ENCODE measurements at regions not wholly inside any gene's neighbourhood (a gene's known extent, or its start where the extent isn't known, plus 50 kb on each side); places are given as distances from the start of the nearest gene placed in this dataset.

GRCh38 chr10:8128511-8128910 is 74.0 kb downstream of the GATA3 start:
- Histone ChIP-seq H3K4me1 (ENCODE audit: insufficient read depth) (no peaks in the 10 kb centered on the region), H3K27me3 (no peaks in the 10 kb centered on the region), H3K36me3 (no peaks in the 10 kb centered on the region), H3K4me3 (no peak overlapping the region), H3K9me3 (no peaks in the 10 kb centered on the region), H3K27ac (no peak overlapping the region)
- TF ChIP-seq EP300 (IDR thresholded peaks at IDR 0.05) (no peak), POLR2A (IDR thresholded peaks at IDR 0.05) (no peak)
- TF ChIP-seq, protein P1, sequence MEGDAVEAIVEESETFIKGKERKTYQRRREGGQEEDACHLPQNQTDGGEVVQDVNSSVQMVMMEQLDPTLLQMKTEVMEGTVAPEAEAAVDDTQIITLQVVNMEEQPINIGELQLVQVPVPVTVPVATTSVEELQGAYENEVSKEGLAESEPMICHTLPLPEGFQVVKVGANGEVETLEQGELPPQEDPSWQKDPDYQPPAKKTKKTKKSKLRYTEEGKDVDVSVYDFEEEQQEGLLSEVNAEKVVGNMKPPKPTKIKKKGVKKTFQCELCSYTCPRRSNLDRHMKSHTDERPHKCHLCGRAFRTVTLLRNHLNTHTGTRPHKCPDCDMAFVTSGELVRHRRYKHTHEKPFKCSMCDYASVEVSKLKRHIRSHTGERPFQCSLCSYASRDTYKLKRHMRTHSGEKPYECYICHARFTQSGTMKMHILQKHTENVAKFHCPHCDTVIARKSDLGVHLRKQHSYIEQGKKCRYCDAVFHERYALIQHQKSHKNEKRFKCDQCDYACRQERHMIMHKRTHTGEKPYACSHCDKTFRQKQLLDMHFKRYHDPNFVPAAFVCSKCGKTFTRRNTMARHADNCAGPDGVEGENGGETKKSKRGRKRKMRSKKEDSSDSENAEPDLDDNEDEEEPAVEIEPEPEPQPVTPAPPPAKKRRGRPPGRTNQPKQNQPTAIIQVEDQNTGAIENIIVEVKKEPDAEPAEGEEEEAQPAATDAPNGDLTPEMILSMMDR (IDR thresholded peaks at IDR 0.05) = no peak
- intact Hi-C loops (cut with DNase I) = no loop called here
- 80 to 91% (median 88%) methylated on average over 3 of the region's 3 CpGs for WGBS, 3 donors
- no peak for DNase-seq

DNA sequence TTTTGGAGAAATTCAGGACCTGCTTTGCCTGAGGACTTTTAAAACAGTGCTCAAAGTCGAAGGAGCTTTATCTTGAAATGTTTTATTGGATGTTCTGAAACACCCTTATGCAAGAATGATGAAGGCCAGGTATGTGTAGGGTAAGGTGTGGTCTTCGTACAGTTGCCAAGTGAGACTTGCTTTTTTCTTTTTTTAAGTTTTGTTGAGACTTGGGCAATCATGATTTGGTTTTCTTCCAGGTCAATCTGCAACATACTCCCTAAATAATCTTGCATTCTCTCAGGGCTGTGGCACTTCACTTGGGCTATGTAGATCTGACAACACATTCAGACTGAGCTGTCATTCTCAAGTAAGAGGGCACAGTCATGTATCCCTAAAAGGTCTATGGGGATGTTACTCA is 75.0 kb downstream of the GATA3 start:
- Histone ChIP-seq H3K9me3 (no peaks in the 10 kb centered on the region), H3K36me3 (no peaks in the 10 kb centered on the region), H3K27ac (no peak overlapping the region), H3K4me1 (ENCODE audit: insufficient read depth) (no peaks in the 10 kb centered on the region), H3K27me3 (no peaks in the 10 kb centered on the region), H3K4me3 (no peak overlapping the region)
- WGBS, 3 donors = 71 to 79% (median 76%) methylated on average over 2 of the region's 2 CpGs
- intact Hi-C loops (cut with DNase I) = no loop called here
- no peak for TF ChIP-seq POLR2A (IDR thresholded peaks at IDR 0.05)
- TF ChIP-seq, protein P1 (IDR thresholded peaks at IDR 0.05) = no peak
- TF ChIP-seq EP300 (IDR thresholded peaks at IDR 0.05) = no peak
- no peak for DNase-seq

- H3K4me3 ChIP-seq = no peak overlapping the region
- WGBS, 3 donors = 84 to 87% (median 84%) methylated on average over 8 of the region's 8 CpGs
- no peaks in the 10 kb centered on the region for H3K9me3 ChIP-seq
- no peaks in the 10 kb centered on the region for H3K4me1 ChIP-seq (ENCODE audit: insufficient read depth)
- H3K27me3 ChIP-seq = no peaks in the 10 kb centered on the region
- intact Hi-C loops (cut with DNase I) = no loop called here
- no peak for DNase-seq
- H3K27ac ChIP-seq = no peak overlapping the region
- H3K36me3 ChIP-seq = no peaks in the 10 kb centered on the region
- TF ChIP-seq EP300 (IDR thresholded peaks at IDR 0.05) (no peak), POLR2A (IDR thresholded peaks at IDR 0.05) (no peak)
- TF ChIP-seq, protein P1 (IDR thresholded peaks at IDR 0.05) = no peak
Observed at GRCh38 chr10:8130973-8131911, 76.8 kb downstream of the GATA3 start.

- DNase-seq = no peak
- Histone ChIP-seq H3K27ac (no peak overlapping the region), H3K36me3 (no peaks in the 10 kb centered on the region), H3K9me3 (no peaks in the 10 kb centered on the region), H3K4me3 (no peak overlapping the region), H3K4me1 (ENCODE audit: insufficient read depth) (no peaks in the 10 kb centered on the region), H3K27me3 (no peaks in the 10 kb centered on the region)
- TF ChIP-seq, protein P1 (IDR thresholded peaks at IDR 0.05) = no peak
- no peak for TF ChIP-seq POLR2A (IDR thresholded peaks at IDR 0.05)
- TF ChIP-seq EP300 (IDR thresholded peaks at IDR 0.05) = no peak
- intact Hi-C loops (cut with DNase I) = no loop called here
- WGBS, 3 donors = 75 to 85% (median 82%) methylated on average over 8 of the region's 8 CpGs
Observed at GRCh38 chr10:8133146-8133545, 78.7 kb downstream of the GATA3 start.
